GM21786 (cell line): ENCODE measurements at regions not wholly inside any gene's neighbourhood (a gene's known extent, or its start where the extent isn't known, plus 50 kb on each side); places are given as distances from the start of the nearest gene placed in this dataset.
"Not testable (repeated sequence)": the region's sequence is repeated elsewhere in the genome, so short reads cannot be mapped to it uniquely, and the experiment has no call there.

Experiments used
- ATAC-seq: cut with Tn5 transposase; IDR thresholded peaks from one replicate; pipeline ENCODE4 v1.9.1; 2021; ENCODE audit not compliant: unreplicated experiment

- not testable (repeated sequence) for ATAC-seq
These were observed 69.6 kb upstream of the CCDC6 start for GRCh38 chr10:59975918-59976317.

- ATAC-seq, result no peak
These were observed 65.6 kb upstream of the CCDC6 start for GRCh38 chr10:59971915-59972314.

GRCh38 chr10:59970396-59971368 is 64.3 kb upstream of the CCDC6 start:
- peak; percentile 64 for ATAC-seq

- no peak for ATAC-seq
These were observed 62.3 kb upstream of the CCDC6 start for GRCh38 chr10:59968705-59969104.

GRCh38 chr10:59967079-59967478 is 60.7 kb upstream of the CCDC6 start:
- ATAC-seq, result no peak

- no peak for ATAC-seq
These were observed 59.7 kb upstream of the CCDC6 start for GRCh38 chr10:59965899-59966650.

GRCh38 chr10:59962756-59963155 is 56.4 kb upstream of the CCDC6 start:
- no peak for ATAC-seq

GRCh38 chr10:59960751-59961150 is 54.4 kb upstream of the CCDC6 start:
- ATAC-seq, result no peak

GRCh38 chr10:59959504-59960018 is 53.2 kb upstream of the CCDC6 start:
- no peak for ATAC-seq

GRCh38 chr10:59958882-59959281 is 52.5 kb upstream of the CCDC6 start:
- ATAC-seq, result no peak

- no peak for ATAC-seq
These were observed 51.6 kb upstream of the CCDC6 start for GRCh38 chr10:59957975-59958374.
